ENCODE measurements at regions not wholly inside any gene's neighbourhood (a gene's known extent, or its start where the extent isn't known, plus 50 kb on each side); places are given as distances from the start of the nearest gene placed in this dataset.
A peak's percentile ranks its signal among the peaks of the same experiment; 100 is the strongest.
"Not testable (repeated sequence)": the region's sequence is repeated elsewhere in the genome, so short reads cannot be mapped to it uniquely, and the experiment has no call there.

GRCh38 chr22:40094485-40094884 is 83.2 kb upstream of the TNRC6B start:
- DNase-seq, result peak in 2 of 3 donors; percentile 11 to 21
- H3K4me3 Mint-ChIP-seq, result peak overlapping the region; percentile 46 to 74 (median 68)
- no peaks in the 10 kb centered on the region for H3K9me3 Mint-ChIP-seq
- H3K4me1 Mint-ChIP-seq, result peaks cover 69 to 80% of the 10 kb centered on the region in 2 donors
- H3K36me3 Mint-ChIP-seq, result no peaks in the 10 kb centered on the region
- peaks cover 0 to 10% (median 6%) of the 10 kb centered on the region in 3 donors for H3K27me3 Mint-ChIP-seq (ENCODE audit: low read depth in 3 of 3)
- H3K27ac Mint-ChIP-seq, result peak overlapping the region; percentile 13 to 77 (median 67)

GRCh38 chr22:40099887-40100286 is 77.8 kb upstream of the TNRC6B start:
- H3K36me3 Mint-ChIP-seq; H3K4me3 Mint-ChIP-seq; H3K27me3 Mint-ChIP-seq (ENCODE audit: low read depth in 3 of 3); DNase-seq; H3K27ac Mint-ChIP-seq; H3K9me3 Mint-ChIP-seq: not testable (repeated sequence)
- H3K4me1 Mint-ChIP-seq, result peaks cover 47 to 66% of the 10 kb centered on the region in 2 donors

- Mint-ChIP-seq H3K9me3 (no peaks in the 10 kb centered on the region), H3K4me3 (peak overlapping the region in 1 of 5 donors; percentile 91), H3K27me3 (ENCODE audit: low read depth in 3 of 3) (peaks cover 1 to 2% (median 2%) of the 10 kb centered on the region in 3 donors), H3K4me1 (peaks cover 67 to 85% of the 10 kb centered on the region in 2 donors), H3K27ac (peak overlapping the region in 5 of 6 donors; percentile 16 to 69 (median 18)), H3K36me3 (no peaks in the 10 kb centered on the region)
- DNase-seq, result no peak
Measured at GRCh38 chr22:40105755-40106154, 72.0 kb upstream of the TNRC6B start.

GRCh38 chr22:40107244-40107643 is 70.5 kb upstream of the TNRC6B start:
- DNase-seq, result no peak
- H3K4me1 Mint-ChIP-seq, result peaks cover 71 to 84% of the 10 kb centered on the region in 2 donors
- H3K27ac Mint-ChIP-seq, result peak overlapping the region; percentile 71 to 89 (median 84)
- no peaks in the 10 kb centered on the region for H3K9me3 Mint-ChIP-seq
- peak overlapping the region; percentile 76 to 91 (median 82) for H3K4me3 Mint-ChIP-seq
- peaks cover 0 to 5% (median 4%) of the 10 kb centered on the region in 3 donors for H3K27me3 Mint-ChIP-seq (ENCODE audit: low read depth in 3 of 3)
- no peaks in the 10 kb centered on the region for H3K36me3 Mint-ChIP-seq

- peak in 1 of 3 donors; percentile 18 for DNase-seq
- H3K4me3 Mint-ChIP-seq, result peak overlapping the region; percentile 76 to 91 (median 82)
- H3K4me1 Mint-ChIP-seq, result peaks cover 78 to 89% of the 10 kb centered on the region in 2 donors
- no peaks in the 10 kb centered on the region for H3K36me3 Mint-ChIP-seq
- peak overlapping the region; percentile 71 to 89 (median 84) for H3K27ac Mint-ChIP-seq
- H3K27me3 Mint-ChIP-seq (ENCODE audit: low read depth in 3 of 3), result peaks cover 0 to 5% (median 4%) of the 10 kb centered on the region in 3 donors
- no peaks in the 10 kb centered on the region for H3K9me3 Mint-ChIP-seq
Measured at GRCh38 chr22:40107851-40108378, 69.8 kb upstream of the TNRC6B start.

- no peaks in the 10 kb centered on the region for H3K9me3 Mint-ChIP-seq
- H3K4me3 Mint-ChIP-seq, result peak overlapping the region; percentile 76 to 91 (median 82)
- H3K27ac Mint-ChIP-seq, result peak overlapping the region; percentile 71 to 89 (median 84)
- H3K36me3 Mint-ChIP-seq, result no peaks in the 10 kb centered on the region
- H3K4me1 Mint-ChIP-seq, result peaks cover 78 to 87% of the 10 kb centered on the region in 2 donors
- no peak for DNase-seq
- peaks cover 0 to 7% (median 2%) of the 10 kb centered on the region in 3 donors for H3K27me3 Mint-ChIP-seq (ENCODE audit: low read depth in 3 of 3)
Measured at GRCh38 chr22:40108396-40108795, 69.3 kb upstream of the TNRC6B start.

- DNase-seq; H3K9me3 Mint-ChIP-seq; H3K36me3 Mint-ChIP-seq; H3K27me3 Mint-ChIP-seq (ENCODE audit: low read depth in 3 of 3): not testable (repeated sequence)
- H3K4me1 Mint-ChIP-seq, result peaks cover 82 to 91% of the 10 kb centered on the region in 2 donors
- H3K4me3 Mint-ChIP-seq, result peak overlapping the region in 1 of 5 donors; percentile 39
- peak overlapping the region in 4 of 6 donors; percentile 46 to 71 (median 58) for H3K27ac Mint-ChIP-seq
Measured at GRCh38 chr22:40108926-40109325, 68.8 kb upstream of the TNRC6B start.

- peaks cover 81 to 91% of the 10 kb centered on the region in 2 donors for H3K4me1 Mint-ChIP-seq
- DNase-seq, result no peak
- peaks cover 0 to 9% (median 2%) of the 10 kb centered on the region in 3 donors for H3K27me3 Mint-ChIP-seq (ENCODE audit: low read depth in 3 of 3)
- H3K9me3 Mint-ChIP-seq, result no peaks in the 10 kb centered on the region
- peak overlapping the region in 1 of 6 donors; percentile 49 for H3K27ac Mint-ChIP-seq
- H3K4me3 Mint-ChIP-seq, result peak overlapping the region in 1 of 5 donors; percentile 27
- H3K36me3 Mint-ChIP-seq, result no peaks in the 10 kb centered on the region
Measured at GRCh38 chr22:40111451-40111850, 66.3 kb upstream of the TNRC6B start.

GRCh38 chr22:40112595-40112994 is 65.1 kb upstream of the TNRC6B start:
- DNase-seq, result no peak
- H3K4me3 Mint-ChIP-seq, result no peak overlapping the region
- H3K27me3 Mint-ChIP-seq (ENCODE audit: low read depth in 3 of 3), result peaks cover 0 to 9% (median 2%) of the 10 kb centered on the region in 3 donors
- H3K36me3 Mint-ChIP-seq, result no peaks in the 10 kb centered on the region
- H3K4me1 Mint-ChIP-seq, result peaks cover 82 to 91% of the 10 kb centered on the region in 2 donors
- no peak overlapping the region for H3K27ac Mint-ChIP-seq
- no peaks in the 10 kb centered on the region for H3K9me3 Mint-ChIP-seq

- Mint-ChIP-seq H3K4me3 (no peak overlapping the region), H3K27ac (no peak overlapping the region), H3K9me3 (no peaks in the 10 kb centered on the region), H3K4me1 (peaks cover 74 to 86% of the 10 kb centered on the region in 2 donors), H3K27me3 (ENCODE audit: low read depth in 3 of 3) (peaks cover 0 to 9% (median 2%) of the 10 kb centered on the region in 3 donors), H3K36me3 (peaks cover 2 to 3% (median 2%) of the 10 kb centered on the region in 3 donors)
- no peak for DNase-seq
Measured at GRCh38 chr22:40113696-40114095, 64.0 kb upstream of the TNRC6B start.

- Mint-ChIP-seq H3K4me3 (no peak overlapping the region), H3K27me3 (ENCODE audit: low read depth in 3 of 3) (peaks cover 0 to 9% (median 4%) of the 10 kb centered on the region in 3 donors), H3K4me1 (peaks cover 67 to 79% of the 10 kb centered on the region in 2 donors), H3K9me3 (no peaks in the 10 kb centered on the region), H3K36me3 (peaks cover 3 to 4% (median 4%) of the 10 kb centered on the region in 3 donors), H3K27ac (no peak overlapping the region)
- no peak for DNase-seq
Measured at GRCh38 chr22:40114411-40114810, 63.3 kb upstream of the TNRC6B start.

- H3K27ac Mint-ChIP-seq, result peak overlapping the region; percentile 47 to 86 (median 65)
- peak overlapping the region; percentile 4 to 67 (median 53) for H3K4me3 Mint-ChIP-seq
- H3K4me1 Mint-ChIP-seq, result peaks cover 64 to 80% of the 10 kb centered on the region in 2 donors
- H3K36me3 Mint-ChIP-seq, result peaks cover 3 to 4% (median 4%) of the 10 kb centered on the region in 3 donors
- DNase-seq, result peak; percentile 26 to 40 (median 30)
- H3K27me3 Mint-ChIP-seq (ENCODE audit: low read depth in 3 of 3), result peaks cover 0 to 4% (median 2%) of the 10 kb centered on the region in 3 donors
- H3K9me3 Mint-ChIP-seq, result no peaks in the 10 kb centered on the region
Measured at GRCh38 chr22:40116496-40117200, 61.1 kb upstream of the TNRC6B start.

- no peaks in the 10 kb centered on the region for H3K9me3 Mint-ChIP-seq
- peaks cover 4 to 6% (median 5%) of the 10 kb centered on the region in 3 donors for H3K36me3 Mint-ChIP-seq
- peaks cover 47 to 66% of the 10 kb centered on the region in 2 donors for H3K4me1 Mint-ChIP-seq
- H3K4me3 Mint-ChIP-seq, result no peak overlapping the region
- H3K27ac Mint-ChIP-seq, result no peak overlapping the region
- no peak for DNase-seq
- peaks cover 2% of the 10 kb centered on the region in 3 donors for H3K27me3 Mint-ChIP-seq (ENCODE audit: low read depth in 3 of 3)
Measured at GRCh38 chr22:40118979-40119378, 58.7 kb upstream of the TNRC6B start.

- no peak overlapping the region for H3K4me3 Mint-ChIP-seq
- H3K27ac Mint-ChIP-seq, result peak overlapping the region in 3 of 6 donors; percentile 25 to 75 (median 36)
- H3K36me3 Mint-ChIP-seq, result peaks cover 4 to 14% (median 12%) of the 10 kb centered on the region in 3 donors
- H3K9me3 Mint-ChIP-seq, result no peaks in the 10 kb centered on the region
- peaks cover 1 to 2% (median 2%) of the 10 kb centered on the region in 3 donors for H3K27me3 Mint-ChIP-seq (ENCODE audit: low read depth in 3 of 3)
- no peak for DNase-seq
- peaks cover 39 to 58% of the 10 kb centered on the region in 2 donors for H3K4me1 Mint-ChIP-seq
Measured at GRCh38 chr22:40120848-40121247, 56.9 kb upstream of the TNRC6B start.
